Small intestine (tissue), 7 donors: ENCODE measurements at regions not wholly inside any gene's neighbourhood (a gene's known extent, or its start where the extent isn't known, plus 50 kb on each side); places are given as distances from the start of the nearest gene placed in this dataset.
A peak's percentile ranks its signal among the peaks of the same experiment; 100 is the strongest.

Source experiments
- DNase-seq, 2 donors: peaks; one replicate each; pipeline versions ENCODE4 v3.0.0 to v3.0.0-alpha.2; 2013
- FAIRE-seq: peaks from 2 replicates; lab custom pipeline; 2012; peaks lifted over from hg19 to GRCh38; lab: Jason Lieb, UNC
- H3K27ac ChIP-seq, 3 donors: one replicate each; pipeline ENCODE4 v1.5.1; 2013; ENCODE audit warnings: low read length in 2 of 3, mild to moderate bottlenecking in 2 of 3, control low read depth in 1 of 3, inconsistent platforms in 1 of 3, low read depth in 1 of 3, moderate library complexity in 1 of 3
- H3K27me3 ChIP-seq, 3 donors: one replicate each; pipeline ENCODE4 v1.6.1; 2013; ENCODE audit warnings: low read length in 3 of 3, inconsistent platforms in 1 of 3; ENCODE audit not compliant: control insufficient read depth in 3 of 3, insufficient read depth in 3 of 3
- H3K36me3 ChIP-seq, 3 donors: one replicate each; pipeline ENCODE4 v1.6.1; 2013; ENCODE audit warnings: low read length in 3 of 3, inconsistent platforms in 1 of 3, low read depth in 1 of 3, mild to moderate bottlenecking in 1 of 3, moderate library complexity in 1 of 3; ENCODE audit not compliant: control insufficient read depth in 3 of 3, insufficient read depth in 2 of 3
- H3K4me1 ChIP-seq, 3 donors: one replicate each; pipeline ENCODE4 v1.6.1; 2013; ENCODE audit warnings: low read length in 2 of 3, inconsistent platforms in 1 of 3, low read depth in 1 of 3, mild to moderate bottlenecking in 1 of 3, moderate library complexity in 1 of 3; ENCODE audit not compliant: control insufficient read depth in 3 of 3, insufficient read depth in 2 of 3
- H3K4me3 ChIP-seq, 3 donors: one replicate each; pipeline ENCODE4 v1.5.1; 2013; ENCODE audit warnings: low read length in 3 of 3, control low read depth in 1 of 3, inconsistent platforms in 1 of 3, low read depth in 1 of 3, mild to moderate bottlenecking in 1 of 3, moderate library complexity in 1 of 3
- H3K9me3 ChIP-seq, 2 donors: one replicate each; pipeline ENCODE4 v1.6.1; 2013; ENCODE audit warnings: low read depth in 1 of 2, low read length in 1 of 2; ENCODE audit not compliant: control insufficient read depth in 2 of 2, insufficient read depth in 1 of 2
- WGBS, 3 donors: extraction: QIAGEN DNeasy Blood & Tissue Kit; methylation state at CpG; one replicate each; pipeline ENCODE4 v1.1.7; 2013; 5-methylcytosine and 5-hydroxymethylcytosine counted together
- donor health status: healthy with polysubstance abuse.
- donor health status: control.
- donor health status: control.
- donor health status: Bipolar disorder and iron deficiency.
- donor health status: healthy.

DNA sequence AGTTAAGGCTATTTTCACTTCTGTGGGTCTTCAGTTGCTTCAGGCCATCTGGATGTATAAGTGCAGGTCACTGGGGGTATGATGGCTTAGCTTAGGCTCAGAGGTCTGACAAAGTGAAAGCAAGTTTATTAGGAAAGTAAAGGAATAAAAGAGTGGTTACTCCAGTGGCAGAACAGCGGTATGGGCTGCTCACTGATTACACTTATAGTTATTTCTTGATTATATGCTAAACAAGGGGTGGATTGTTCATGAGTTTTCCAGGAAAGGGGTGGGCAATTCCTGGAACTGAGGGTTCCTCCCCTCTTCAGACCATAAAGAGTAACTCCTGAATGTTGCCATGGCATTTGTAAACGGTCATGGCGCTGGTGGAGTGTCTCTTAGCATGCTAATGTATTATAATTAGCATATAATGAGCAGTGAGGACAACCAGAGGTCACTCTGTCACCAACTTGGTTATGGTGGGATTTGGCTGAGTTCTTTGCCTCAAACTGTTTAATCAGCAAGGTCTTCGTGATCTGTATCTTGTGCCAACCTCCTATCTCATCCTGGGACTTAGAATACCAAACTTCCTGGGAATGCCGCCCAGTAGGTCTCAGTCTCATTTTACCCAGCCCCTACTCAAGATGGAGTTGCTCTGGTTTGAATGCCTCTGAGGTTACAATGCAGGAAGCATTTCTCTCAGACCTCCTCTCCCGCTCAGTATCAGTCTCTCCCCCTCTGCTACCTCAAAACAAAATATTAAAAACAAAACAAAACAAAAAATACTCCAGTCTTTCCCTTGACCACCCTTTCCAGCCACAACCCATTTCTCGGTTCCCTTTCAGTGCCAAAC lies 71.3 kb upstream of the SLC22A11 start:
- H3K27me3 ChIP-seq = peaks cover 0 to 30% (median 0%) of the 10 kb centered on the region in 3 donors
- no peak overlapping the region for H3K4me3 ChIP-seq
- no peak overlapping the region for H3K27ac ChIP-seq
- H3K36me3 ChIP-seq = no peaks in the 10 kb centered on the region
- H3K9me3 ChIP-seq = no peaks in the 10 kb centered on the region
- H3K4me1 ChIP-seq = no peaks in the 10 kb centered on the region
- WGBS, 3 donors = 35 to 61% (median 56%) methylated on average over 7 of the region's 7 CpGs
- no peak for FAIRE-seq
- no peak for DNase-seq

DNA sequence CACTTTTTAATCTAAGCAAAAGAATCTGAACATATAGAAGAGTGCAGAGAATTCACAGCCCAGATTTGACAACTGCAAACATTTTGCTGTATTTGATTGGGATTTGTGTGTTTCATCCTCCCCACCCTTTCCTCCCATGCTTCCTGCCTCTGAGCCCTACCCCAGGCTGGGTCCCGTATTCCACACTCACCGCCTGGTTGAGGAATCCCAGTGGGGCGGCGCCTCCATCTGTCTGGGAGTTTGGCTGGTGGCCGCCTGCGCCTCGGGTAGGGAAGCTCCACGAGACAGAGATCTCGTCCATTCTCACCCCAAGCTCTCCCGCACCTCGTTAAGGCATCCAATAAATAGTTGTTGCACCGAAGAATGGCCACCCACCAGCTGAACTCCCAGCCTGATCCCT lies 70.7 kb upstream of the SLC22A11 start:
- peaks cover 0 to 35% (median 0%) of the 10 kb centered on the region in 3 donors for H3K27me3 ChIP-seq
- DNase-seq (no peak), FAIRE-seq (no peak)
- no peaks in the 10 kb centered on the region for H3K4me1 ChIP-seq
- H3K36me3 ChIP-seq = no peaks in the 10 kb centered on the region
- H3K9me3 ChIP-seq = no peaks in the 10 kb centered on the region
- H3K27ac ChIP-seq = no peak overlapping the region
- no peak overlapping the region for H3K4me3 ChIP-seq
- WGBS, 3 donors = 63 to 73% (median 64%) methylated on average over 12 of the region's 12 CpGs

DNA sequence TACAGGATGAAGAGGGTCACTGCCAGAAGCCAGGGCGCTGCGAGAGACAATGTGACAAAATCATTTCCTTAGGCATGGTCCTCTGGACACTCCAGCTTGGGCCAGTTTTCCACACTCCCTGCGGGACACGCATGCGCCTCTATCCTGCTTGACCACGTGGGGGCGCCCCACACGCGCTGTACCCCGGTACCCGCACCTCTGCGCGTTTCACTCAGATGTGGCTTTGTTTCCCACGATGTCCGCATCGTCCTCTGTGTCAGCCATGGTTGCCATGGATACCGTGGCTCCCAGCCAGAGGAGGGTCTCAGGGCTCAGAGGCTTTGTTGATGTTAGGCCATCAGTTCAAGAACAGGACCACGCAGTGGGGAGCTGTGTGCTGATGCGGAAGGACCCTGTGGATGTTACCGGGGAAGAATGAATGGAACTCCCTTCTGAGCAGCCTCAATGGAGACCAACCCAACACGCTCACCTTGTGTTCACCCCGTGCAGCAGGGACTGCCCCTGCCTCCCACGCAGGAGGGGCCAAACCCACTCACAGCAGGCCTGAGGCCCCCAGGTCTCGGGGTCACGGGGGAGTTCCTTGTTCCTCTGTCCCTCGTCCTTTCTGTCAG lies 65.8 kb upstream of the SLC22A11 start:
- DNase-seq (peak; percentile 40 to 67), FAIRE-seq (no peak)
- H3K4me3 ChIP-seq = no peak overlapping the region
- H3K27me3 ChIP-seq = peaks cover 0 to 35% (median 0%) of the 10 kb centered on the region in 3 donors
- no peaks in the 10 kb centered on the region for H3K9me3 ChIP-seq
- 22 to 24% (median 22%) methylated on average over 25 to 26 of the region's 26 CpGs for WGBS, 3 donors
- H3K4me1 ChIP-seq = no peaks in the 10 kb centered on the region
- H3K27ac ChIP-seq = no peak overlapping the region
- H3K36me3 ChIP-seq = no peaks in the 10 kb centered on the region

DNA sequence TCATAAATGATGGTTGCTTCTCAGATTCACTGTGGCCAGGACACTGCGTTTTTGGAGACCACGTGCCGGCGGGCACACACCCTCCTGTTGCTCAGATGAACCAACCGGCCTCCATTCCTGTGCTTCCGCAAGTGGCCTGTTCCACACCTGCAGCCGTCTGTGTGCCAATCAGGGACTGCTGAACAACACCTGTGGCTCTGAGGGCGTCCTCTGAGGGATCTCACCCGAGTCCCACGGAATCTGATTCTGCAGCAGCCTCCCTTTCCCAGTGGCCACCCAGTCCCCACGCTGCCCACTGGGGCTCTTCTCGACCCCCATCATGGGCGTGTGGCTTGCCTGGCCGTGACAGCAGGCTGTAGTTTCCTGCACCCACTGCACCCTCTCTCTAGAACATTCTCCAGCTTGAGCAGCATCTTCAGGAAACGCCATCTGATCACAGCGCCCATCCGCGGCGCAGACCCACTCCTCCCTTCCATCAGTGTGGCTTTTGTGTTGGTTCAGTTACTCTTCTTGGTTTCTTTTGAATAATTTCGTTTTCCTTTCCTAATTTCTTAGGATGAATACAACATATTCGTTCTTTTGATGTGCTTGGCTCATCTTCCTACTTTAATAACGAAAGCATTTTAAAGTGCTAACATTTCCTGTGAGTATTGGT lies 65.1 kb upstream of the SLC22A11 start:
- Histone ChIP-seq H3K27ac (no peak overlapping the region), H3K4me1 (no peaks in the 10 kb centered on the region), H3K27me3 (peaks cover 0 to 27% (median 0%) of the 10 kb centered on the region in 3 donors), H3K4me3 (no peak overlapping the region), H3K9me3 (no peaks in the 10 kb centered on the region), H3K36me3 (no peaks in the 10 kb centered on the region)
- DNase-seq (no peak), FAIRE-seq (no peak)
- WGBS, 3 donors = 59 to 71% (median 59%) methylated on average over 22 of the region's 22 CpGs

DNA sequence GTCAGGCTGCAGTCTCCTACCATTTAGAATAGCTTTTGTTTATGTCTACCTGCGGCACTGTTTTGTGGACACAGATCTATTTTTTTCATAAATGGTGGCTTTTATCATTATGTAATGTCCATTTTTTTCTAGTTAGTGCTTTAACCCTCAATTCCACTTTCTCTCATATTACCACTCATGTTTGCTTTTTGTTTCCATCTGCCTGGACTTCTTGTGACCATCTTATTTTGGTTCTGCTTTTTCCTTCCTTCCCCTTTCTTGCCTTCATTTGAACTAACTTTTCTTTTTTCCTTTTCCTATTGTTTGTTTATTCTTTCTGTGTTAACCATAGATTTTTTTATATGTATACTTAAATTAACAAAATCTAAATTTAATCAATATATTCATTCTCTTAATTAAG lies 63.2 kb upstream of the SLC22A11 start:
- WGBS, 3 donors = 57 to 78% (median 65%) methylated on average over 1 of the region's 1 CpG

DNA sequence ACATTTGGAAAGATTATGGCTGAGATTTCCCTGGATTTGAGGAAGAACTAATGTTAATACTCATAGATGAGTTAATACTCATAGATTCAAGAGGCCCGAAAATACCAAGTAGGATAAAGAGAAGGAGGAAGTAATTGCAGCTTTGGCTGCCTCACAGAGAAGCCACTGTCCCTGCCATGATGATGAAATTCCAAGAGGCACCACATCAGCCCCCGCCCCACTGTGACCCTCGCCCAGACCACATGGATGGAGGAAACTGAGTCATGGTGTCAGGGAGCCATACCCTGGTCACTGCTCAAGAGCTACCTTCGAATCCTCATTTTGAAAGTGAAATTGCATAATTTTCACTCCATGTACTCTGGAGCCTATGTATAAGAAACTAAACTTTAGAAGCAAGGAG lies 57.6 kb upstream of the SLC22A11 start:
- Histone ChIP-seq H3K9me3 (no peaks in the 10 kb centered on the region), H3K27me3 (no peaks in the 10 kb centered on the region)
- WGBS, 3 donors = 58 to 72% (median 63%) methylated on average over 4 of the region's 4 CpGs

More for the DNA sequence above, 63.2 kb upstream of the SLC22A11 start:
- no peak for FAIRE-seq
- H3K36me3 ChIP-seq = no peaks in the 10 kb centered on the region
- no peak for DNase-seq
- H3K27me3 ChIP-seq = peaks cover 0 to 18% (median 0%) of the 10 kb centered on the region in 3 donors
- H3K9me3 ChIP-seq = no peaks in the 10 kb centered on the region
- H3K27ac ChIP-seq = no peak overlapping the region
- no peak overlapping the region for H3K4me3 ChIP-seq
- no peaks in the 10 kb centered on the region for H3K4me1 ChIP-seq

DNA sequence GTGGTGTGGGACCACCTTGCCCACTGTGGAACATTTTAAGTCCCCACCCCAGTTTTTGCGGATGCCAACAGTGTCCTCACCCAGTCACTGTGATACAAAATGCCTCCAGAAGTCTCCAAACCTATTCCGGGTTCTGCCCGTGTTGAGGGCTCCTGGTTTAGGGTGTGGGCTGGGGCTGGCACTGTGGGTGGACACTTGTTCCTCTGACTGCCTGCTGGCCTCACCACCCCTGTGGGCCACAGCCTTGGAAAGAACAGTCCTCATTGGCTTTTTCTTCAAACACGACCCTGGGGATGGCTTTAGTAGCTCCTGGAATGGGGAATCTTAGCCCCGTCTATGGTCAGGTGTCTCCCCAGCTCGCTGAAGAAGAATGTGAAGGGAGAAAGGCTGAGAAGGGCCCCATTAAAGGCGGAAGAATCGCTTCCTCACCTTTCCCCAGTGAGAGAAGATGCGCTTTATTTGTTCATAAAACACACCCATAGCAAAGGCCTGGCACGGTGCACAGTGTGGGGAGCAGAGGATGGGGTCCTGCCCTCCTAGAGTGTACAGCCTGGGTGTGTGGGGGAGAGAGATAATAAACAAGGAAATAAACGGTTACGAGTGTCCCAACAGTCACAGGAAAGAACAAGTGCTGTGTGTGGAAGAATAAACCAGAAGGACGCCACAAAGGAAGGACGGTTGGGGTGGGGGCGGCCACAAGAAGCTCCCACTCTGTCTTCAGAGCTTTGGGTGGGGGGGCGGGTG lies 56.3 kb upstream of the SLC22A11 start:
- WGBS, 3 donors = 61 to 66% (median 61%) methylated on average over 16 of the region's 16 CpGs
- FAIRE-seq (no peak), DNase-seq (peak in 1 of 2 donors; percentile 2)
- Histone ChIP-seq H3K4me3 (no peak overlapping the region), H3K27ac (no peak overlapping the region), H3K36me3 (no peaks in the 10 kb centered on the region), H3K9me3 (peaks cover 0 to 4% of the 10 kb centered on the region in 2 donors), H3K4me1 (peaks cover 0 to 15% (median 0%) of the 10 kb centered on the region in 3 donors), H3K27me3 (peaks cover 0 to under 1% (median 0%) of the 10 kb centered on the region in 3 donors)

More for the DNA sequence above, 57.6 kb upstream of the SLC22A11 start:
- no peak overlapping the region for H3K27ac ChIP-seq
- no peaks in the 10 kb centered on the region for H3K36me3 ChIP-seq
- FAIRE-seq = no peak
- H3K4me3 ChIP-seq = no peak overlapping the region
- peaks cover 0 to 15% (median 0%) of the 10 kb centered on the region in 3 donors for H3K4me1 ChIP-seq
- no peak for DNase-seq
